ENCODE measurements at regions not wholly inside any gene's neighbourhood (a gene's known extent, or its start where the extent isn't known, plus 50 kb on each side); places are given as distances from the start of the nearest gene placed in this dataset.
"Not testable (repeated sequence)": the region's sequence is repeated elsewhere in the genome, so short reads cannot be mapped to it uniquely, and the experiment has no call there.

DNA sequence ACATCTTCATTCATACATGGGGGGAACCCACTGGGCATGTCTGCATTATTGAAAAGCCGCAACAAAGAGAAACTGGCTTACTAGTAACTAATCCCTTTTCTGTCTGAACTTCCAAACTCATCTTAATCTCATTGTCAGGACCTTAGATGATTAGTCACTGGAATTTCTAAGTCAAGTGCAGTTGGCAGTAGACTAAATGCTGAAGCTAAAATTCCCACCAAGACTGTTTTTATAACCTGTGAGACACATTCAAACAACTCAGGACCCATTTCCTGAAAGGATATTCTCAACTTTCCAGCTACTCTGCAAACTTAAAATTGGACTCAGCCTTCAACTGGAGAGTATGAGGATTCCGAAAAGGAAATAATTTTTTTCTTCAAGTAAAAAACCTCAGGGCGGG, 94.8 kb upstream of the SCAF8 start:
- Histone ChIP-seq H3K36me3 (ENCODE audit: control insufficient read depth, insufficient read depth, low read length, severe bottlenecking) (no peaks in the 10 kb centered on the region), H3K9ac (ENCODE audit: low read length) (no peak overlapping the region), H3K27me3 (replicated peaks; ENCODE audit: control insufficient read depth, insufficient read depth, low read length) (no peaks in the 10 kb centered on the region), H3K9me3 (ENCODE audit: control insufficient read depth, low read length) (no peaks in the 10 kb centered on the region), H3K4me3 (ENCODE audit: low read length) (no peak overlapping the region), H3K4me1 (ENCODE audit: control insufficient read depth, insufficient read depth, low read length) (no peaks in the 10 kb centered on the region)
- DNase-seq (ENCODE audit: low read depth) = peak; percentile 11

DNA sequence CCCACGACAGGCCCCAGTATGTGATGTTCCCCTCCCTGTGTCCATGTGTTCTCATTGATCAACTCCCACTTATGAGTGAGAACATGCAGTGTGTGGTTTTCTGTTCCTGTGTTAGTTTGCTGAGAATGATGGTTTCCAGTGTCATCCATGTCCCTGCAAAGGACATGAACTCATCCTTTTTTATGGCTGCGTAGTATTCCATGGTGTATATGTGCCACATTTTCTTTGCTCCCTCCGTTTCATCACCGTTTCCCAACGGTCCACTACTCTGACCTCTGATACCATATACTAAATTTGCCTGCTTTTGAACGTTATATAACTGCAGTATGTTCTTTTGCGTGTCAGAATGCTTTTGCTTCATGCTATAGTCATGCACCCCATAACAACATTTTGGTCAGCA, 94.0 kb upstream of the SCAF8 start:
- not testable (repeated sequence) for H3K4me3 ChIP-seq (ENCODE audit: low read length); H3K36me3 ChIP-seq (ENCODE audit: control insufficient read depth, insufficient read depth, low read length, severe bottlenecking); DNase-seq (ENCODE audit: low read depth); H3K9ac ChIP-seq (ENCODE audit: low read length); H3K4me1 ChIP-seq (ENCODE audit: control insufficient read depth, insufficient read depth, low read length); H3K27me3 ChIP-seq (replicated peaks; ENCODE audit: control insufficient read depth, insufficient read depth, low read length); H3K9me3 ChIP-seq (ENCODE audit: control insufficient read depth, low read length)

DNA sequence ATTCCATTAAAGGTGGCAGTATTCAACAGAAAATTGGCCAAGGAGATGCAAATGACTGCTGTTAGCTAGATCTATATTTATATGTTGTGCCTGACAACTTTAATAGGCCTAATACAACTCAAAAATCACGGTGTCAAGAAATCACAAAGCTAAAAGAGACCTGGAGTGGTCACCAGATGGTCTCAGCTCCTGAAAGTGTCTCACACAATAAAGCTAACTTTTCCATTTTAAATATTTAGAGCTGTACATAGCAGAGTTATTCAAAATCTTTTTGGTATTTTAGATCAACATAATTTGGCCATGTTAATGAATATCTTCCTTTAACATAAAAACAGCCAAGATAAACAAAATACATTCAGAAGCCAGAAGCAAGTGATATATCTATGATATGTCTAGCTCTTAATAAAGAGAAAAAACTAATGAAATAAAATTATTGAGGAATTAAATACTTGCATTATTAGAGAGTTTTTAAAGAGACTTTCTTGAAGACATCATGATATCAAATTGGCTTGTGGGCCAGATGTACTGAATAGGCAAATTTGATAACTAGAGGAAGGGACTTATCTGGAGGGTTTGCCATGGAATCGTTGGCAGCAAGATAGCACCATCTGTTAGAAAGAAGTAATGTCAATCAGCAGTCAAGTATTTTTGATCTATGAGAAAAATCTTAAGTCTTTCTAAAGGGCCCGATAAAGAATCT, 84.9 kb upstream of the SCAF8 start:
- no peaks in the 10 kb centered on the region for H3K9me3 ChIP-seq (ENCODE audit: control insufficient read depth, low read length)
- no peak overlapping the region for H3K4me3 ChIP-seq (ENCODE audit: low read length)
- H3K9ac ChIP-seq (ENCODE audit: low read length) = no peak overlapping the region
- H3K36me3 ChIP-seq (ENCODE audit: control insufficient read depth, insufficient read depth, low read length, severe bottlenecking) = no peaks in the 10 kb centered on the region
- DNase-seq (ENCODE audit: low read depth) = no peak
- H3K27me3 ChIP-seq (replicated peaks; ENCODE audit: control insufficient read depth, insufficient read depth, low read length) = no peaks in the 10 kb centered on the region
- H3K4me1 ChIP-seq (ENCODE audit: control insufficient read depth, insufficient read depth, low read length) = peaks cover 10% of the 10 kb centered on the region

DNA sequence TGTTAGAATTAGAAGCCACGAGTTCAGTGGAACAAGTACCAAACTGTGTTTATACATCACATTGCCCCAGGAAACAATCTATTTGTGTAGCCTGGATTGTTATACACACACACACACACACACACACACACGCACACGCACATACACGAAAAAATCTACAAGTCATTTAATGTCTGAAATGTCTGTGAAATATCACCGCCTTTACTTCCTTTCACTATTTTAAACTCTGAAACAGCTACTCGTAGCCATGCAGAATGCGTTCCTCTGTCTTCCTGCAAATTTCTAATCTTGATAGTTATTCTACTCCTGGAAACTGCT, 84.4 kb upstream of the SCAF8 start:
- Histone ChIP-seq H3K27me3 (replicated peaks; ENCODE audit: control insufficient read depth, insufficient read depth, low read length) (no peaks in the 10 kb centered on the region), H3K9me3 (ENCODE audit: control insufficient read depth, low read length) (no peaks in the 10 kb centered on the region), H3K4me3 (ENCODE audit: low read length) (no peak overlapping the region), H3K4me1 (ENCODE audit: control insufficient read depth, insufficient read depth, low read length) (peaks cover 15% of the 10 kb centered on the region), H3K9ac (ENCODE audit: low read length) (no peak overlapping the region), H3K36me3 (ENCODE audit: control insufficient read depth, insufficient read depth, low read length, severe bottlenecking) (no peaks in the 10 kb centered on the region)
- no peak for DNase-seq (ENCODE audit: low read depth)

DNA sequence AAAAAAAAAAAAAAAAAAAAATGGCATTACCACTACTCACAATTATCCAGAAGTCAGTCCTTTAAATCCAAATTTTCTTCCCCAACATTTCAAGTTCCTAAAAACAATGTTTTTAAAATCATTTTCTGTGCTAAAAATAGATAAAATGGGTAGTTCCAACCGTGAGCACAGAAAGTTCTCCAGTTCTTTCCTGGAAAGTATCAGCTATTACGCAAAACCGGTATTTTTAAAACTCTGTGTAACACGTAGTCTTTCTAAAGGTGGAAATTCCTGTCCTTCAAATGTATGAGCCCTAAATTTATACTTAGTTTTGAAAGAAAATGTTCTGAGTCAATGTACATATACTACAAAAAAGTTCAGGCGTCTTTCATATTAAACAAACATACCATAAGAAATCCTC, 83.5 kb upstream of the SCAF8 start:
- no peak overlapping the region for H3K9ac ChIP-seq (ENCODE audit: low read length)
- H3K9me3 ChIP-seq (ENCODE audit: control insufficient read depth, low read length) = no peaks in the 10 kb centered on the region
- H3K36me3 ChIP-seq (ENCODE audit: control insufficient read depth, insufficient read depth, low read length, severe bottlenecking) = no peaks in the 10 kb centered on the region
- H3K4me3 ChIP-seq (ENCODE audit: low read length) = no peak overlapping the region
- no peak for DNase-seq (ENCODE audit: low read depth)
- H3K27me3 ChIP-seq (replicated peaks; ENCODE audit: control insufficient read depth, insufficient read depth, low read length) = no peaks in the 10 kb centered on the region
- H3K4me1 ChIP-seq (ENCODE audit: control insufficient read depth, insufficient read depth, low read length) = peaks cover 22% of the 10 kb centered on the region

DNA sequence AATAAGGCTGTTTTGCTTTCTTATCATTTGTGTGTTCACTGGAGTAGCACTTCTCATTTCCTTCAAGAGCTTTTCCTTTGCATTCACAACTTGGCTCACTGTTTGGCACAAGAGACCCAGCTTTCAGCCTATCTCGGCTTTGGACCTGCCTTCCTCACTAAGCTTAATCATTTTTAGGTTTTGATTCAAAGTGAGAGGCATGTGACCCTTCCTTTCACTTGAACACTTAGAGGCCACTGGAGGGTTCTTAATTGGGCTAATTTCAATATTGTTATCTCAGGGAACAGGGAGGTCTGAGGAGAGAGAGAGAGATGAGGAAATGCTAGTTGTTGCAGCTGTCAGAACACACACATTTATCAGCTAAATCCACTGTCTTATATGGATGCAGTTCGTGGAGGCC, 82.9 kb upstream of the SCAF8 start:
- no peak for DNase-seq (ENCODE audit: low read depth)
- H3K36me3 ChIP-seq (ENCODE audit: control insufficient read depth, insufficient read depth, low read length, severe bottlenecking) = no peaks in the 10 kb centered on the region
- no peaks in the 10 kb centered on the region for H3K9me3 ChIP-seq (ENCODE audit: control insufficient read depth, low read length)
- no peak overlapping the region for H3K9ac ChIP-seq (ENCODE audit: low read length)
- H3K4me3 ChIP-seq (ENCODE audit: low read length) = no peak overlapping the region
- H3K4me1 ChIP-seq (ENCODE audit: control insufficient read depth, insufficient read depth, low read length) = peaks cover 22% of the 10 kb centered on the region
- H3K27me3 ChIP-seq (replicated peaks; ENCODE audit: control insufficient read depth, insufficient read depth, low read length) = no peaks in the 10 kb centered on the region

DNA sequence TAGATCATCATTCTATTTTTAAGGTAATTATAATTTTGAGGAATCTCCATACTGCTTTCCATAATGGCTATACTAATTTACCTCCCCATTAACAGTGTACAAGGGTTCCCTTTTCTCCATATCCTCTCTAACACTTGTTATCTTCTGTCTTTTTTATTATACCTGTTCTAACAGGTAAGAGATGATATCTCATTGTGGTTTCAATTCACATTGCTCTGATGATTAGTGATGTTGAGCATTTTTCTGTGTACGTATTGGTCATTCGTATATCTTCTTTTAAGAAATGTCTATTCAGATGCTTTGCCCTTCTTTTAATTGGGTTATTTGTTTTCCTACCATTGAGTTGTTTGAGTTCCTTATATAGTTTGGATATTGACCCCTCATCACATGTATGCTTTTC, 81.6 kb upstream of the SCAF8 start:
- H3K36me3 ChIP-seq (ENCODE audit: control insufficient read depth, insufficient read depth, low read length, severe bottlenecking) = no peaks in the 10 kb centered on the region
- no peaks in the 10 kb centered on the region for H3K9me3 ChIP-seq (ENCODE audit: control insufficient read depth, low read length)
- H3K4me3 ChIP-seq (ENCODE audit: low read length) = no peak overlapping the region
- DNase-seq (ENCODE audit: low read depth) = no peak
- H3K4me1 ChIP-seq (ENCODE audit: control insufficient read depth, insufficient read depth, low read length) = peaks cover 22% of the 10 kb centered on the region
- H3K9ac ChIP-seq (ENCODE audit: low read length) = no peak overlapping the region
- no peaks in the 10 kb centered on the region for H3K27me3 ChIP-seq (replicated peaks; ENCODE audit: control insufficient read depth, insufficient read depth, low read length)

DNA sequence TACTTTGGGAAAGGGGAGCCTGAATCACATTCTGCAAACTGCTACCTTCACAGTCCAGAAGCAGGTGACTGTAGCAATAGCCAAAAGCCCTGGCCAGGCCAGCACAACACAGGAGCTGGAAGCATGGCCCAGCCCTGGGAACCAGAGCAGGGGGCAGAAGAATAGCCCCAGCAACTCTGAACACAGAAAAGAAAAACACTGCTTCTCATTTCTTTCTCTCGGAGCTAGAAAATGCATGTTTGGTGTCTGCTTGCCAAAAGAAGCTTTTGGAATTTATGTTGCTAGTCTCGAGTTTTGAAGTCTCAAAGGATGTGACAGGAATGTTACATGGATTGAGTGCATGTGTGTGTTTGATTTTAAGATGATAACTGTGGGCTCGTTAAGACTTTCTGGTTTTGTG, 79.8 kb upstream of the SCAF8 start:
- H3K4me3 ChIP-seq (ENCODE audit: low read length) = peak overlapping the region; percentile 19

DNA sequence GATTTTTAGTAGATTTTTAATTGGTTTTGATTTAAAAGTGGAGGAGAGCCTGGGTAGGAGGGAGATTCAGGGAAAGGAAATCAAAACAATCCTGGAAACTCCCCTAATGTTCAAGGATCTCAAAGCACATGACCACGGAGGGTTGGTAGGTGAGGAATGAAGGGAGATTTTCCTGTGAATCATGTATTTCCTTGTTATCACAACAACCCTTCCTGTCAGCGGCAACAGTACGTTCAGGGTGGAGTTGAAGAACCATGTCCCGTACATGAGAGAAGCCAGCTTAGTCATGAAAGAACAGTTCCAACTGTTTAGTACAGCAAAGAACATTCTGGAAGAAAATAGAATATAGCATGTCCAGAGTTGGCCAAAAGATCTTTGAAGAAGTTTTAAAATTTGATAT, 79.4 kb upstream of the SCAF8 start:
- H3K9ac ChIP-seq (ENCODE audit: low read length) = peak overlapping the region; percentile 27
- peaks cover 22% of the 10 kb centered on the region for H3K4me1 ChIP-seq (ENCODE audit: control insufficient read depth, insufficient read depth, low read length)
- H3K4me3 ChIP-seq (ENCODE audit: low read length) = peak overlapping the region; percentile 19
- no peaks in the 10 kb centered on the region for H3K27me3 ChIP-seq (replicated peaks; ENCODE audit: control insufficient read depth, insufficient read depth, low read length)
- H3K9me3 ChIP-seq (ENCODE audit: control insufficient read depth, low read length) = no peaks in the 10 kb centered on the region
- peak; percentile 53 for DNase-seq (ENCODE audit: low read depth)
- H3K36me3 ChIP-seq (ENCODE audit: control insufficient read depth, insufficient read depth, low read length, severe bottlenecking) = no peaks in the 10 kb centered on the region

More for the DNA sequence above, 79.8 kb upstream of the SCAF8 start:
- H3K4me1 ChIP-seq (ENCODE audit: control insufficient read depth, insufficient read depth, low read length) = peaks cover 22% of the 10 kb centered on the region
- peak overlapping the region; percentile 27 for H3K9ac ChIP-seq (ENCODE audit: low read length)
- DNase-seq (ENCODE audit: low read depth) = peak; percentile 31
- no peaks in the 10 kb centered on the region for H3K36me3 ChIP-seq (ENCODE audit: control insufficient read depth, insufficient read depth, low read length, severe bottlenecking)
- H3K27me3 ChIP-seq (replicated peaks; ENCODE audit: control insufficient read depth, insufficient read depth, low read length) = no peaks in the 10 kb centered on the region
- no peaks in the 10 kb centered on the region for H3K9me3 ChIP-seq (ENCODE audit: control insufficient read depth, low read length)

DNA sequence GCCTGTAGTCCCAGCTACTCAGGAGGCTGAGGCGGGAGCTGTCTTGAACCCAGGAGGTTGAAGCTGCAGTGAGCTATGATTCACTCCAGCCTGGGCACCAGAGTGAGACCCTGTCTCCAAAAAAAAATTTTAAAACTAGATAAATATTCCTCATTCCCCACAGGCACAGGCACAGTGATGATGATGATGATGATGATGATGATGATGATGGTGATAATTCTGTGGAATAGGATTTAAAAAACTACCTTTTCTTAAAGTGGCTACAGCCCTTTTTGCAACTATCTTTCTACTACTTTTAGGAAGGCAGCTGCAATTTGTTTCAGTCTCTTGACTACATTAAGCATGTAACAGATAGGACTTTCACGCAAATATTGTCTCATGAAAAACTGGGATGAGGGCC, 76.6 kb upstream of the SCAF8 start:
- DNase-seq (ENCODE audit: low read depth) = no peak
- H3K4me3 ChIP-seq (ENCODE audit: low read length) = no peak overlapping the region
- no peaks in the 10 kb centered on the region for H3K36me3 ChIP-seq (ENCODE audit: control insufficient read depth, insufficient read depth, low read length, severe bottlenecking)
- H3K9ac ChIP-seq (ENCODE audit: low read length) = no peak overlapping the region
- no peaks in the 10 kb centered on the region for H3K27me3 ChIP-seq (replicated peaks; ENCODE audit: control insufficient read depth, insufficient read depth, low read length)
- peaks cover 15% of the 10 kb centered on the region for H3K4me1 ChIP-seq (ENCODE audit: control insufficient read depth, insufficient read depth, low read length)
- H3K9me3 ChIP-seq (ENCODE audit: control insufficient read depth, low read length) = no peaks in the 10 kb centered on the region

DNA sequence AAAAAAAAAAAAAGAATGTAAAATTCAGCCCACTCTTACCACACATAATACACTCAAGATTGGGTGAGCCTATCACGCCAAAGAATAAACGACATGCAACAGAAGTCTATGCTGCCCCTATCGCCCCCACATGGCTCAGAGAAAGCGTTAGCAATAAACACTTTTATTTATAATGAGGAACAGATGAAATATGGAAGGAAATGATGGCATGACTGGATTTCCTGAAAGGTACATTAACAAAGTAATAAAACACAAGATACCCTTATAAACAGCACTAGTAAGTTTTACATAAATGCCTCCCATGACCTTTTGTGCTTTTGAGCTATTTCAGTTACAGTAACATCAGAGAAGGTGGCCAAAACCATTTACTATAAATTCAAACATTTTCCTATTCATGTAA, 71.4 kb upstream of the SCAF8 start:
- H3K9ac ChIP-seq (ENCODE audit: low read length) = no peak overlapping the region
- no peaks in the 10 kb centered on the region for H3K4me1 ChIP-seq (ENCODE audit: control insufficient read depth, insufficient read depth, low read length)
- no peaks in the 10 kb centered on the region for H3K9me3 ChIP-seq (ENCODE audit: control insufficient read depth, low read length)
- H3K36me3 ChIP-seq (ENCODE audit: control insufficient read depth, insufficient read depth, low read length, severe bottlenecking) = no peaks in the 10 kb centered on the region
- H3K27me3 ChIP-seq (replicated peaks; ENCODE audit: control insufficient read depth, insufficient read depth, low read length) = no peaks in the 10 kb centered on the region
- no peak for DNase-seq (ENCODE audit: low read depth)
- H3K4me3 ChIP-seq (ENCODE audit: low read length) = no peak overlapping the region

DNA sequence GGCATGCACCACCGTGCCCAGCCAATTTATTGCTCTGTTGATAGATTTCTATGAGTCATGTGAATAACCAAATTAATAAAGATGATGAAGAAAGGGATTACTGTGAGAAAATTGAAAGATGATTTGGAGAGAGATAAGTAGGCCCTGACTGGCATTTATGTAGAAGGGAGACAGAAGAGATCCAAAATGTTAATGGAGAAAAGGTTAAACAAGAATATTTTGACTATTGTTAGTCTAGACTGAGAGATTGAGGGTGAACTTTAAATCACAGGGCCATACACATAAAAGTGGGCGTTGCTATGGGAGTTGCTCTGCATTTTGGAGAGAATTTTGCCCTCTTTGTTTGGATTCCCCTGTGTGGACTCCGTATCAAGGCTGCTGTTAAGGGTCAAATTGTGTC, 68.9 kb upstream of the SCAF8 start:
- Histone ChIP-seq H3K27me3 (replicated peaks; ENCODE audit: control insufficient read depth, insufficient read depth, low read length) (no peaks in the 10 kb centered on the region), H3K4me1 (ENCODE audit: control insufficient read depth, insufficient read depth, low read length) (no peaks in the 10 kb centered on the region), H3K36me3 (ENCODE audit: control insufficient read depth, insufficient read depth, low read length, severe bottlenecking) (no peaks in the 10 kb centered on the region), H3K9me3 (ENCODE audit: control insufficient read depth, low read length) (no peaks in the 10 kb centered on the region), H3K4me3 (ENCODE audit: low read length) (no peak overlapping the region), H3K9ac (ENCODE audit: low read length) (no peak overlapping the region)
- DNase-seq (ENCODE audit: low read depth) = no peak

Measured in adipocyte (in vitro differentiated cells).